GM18511 (cell line): ENCODE measurements at regions not wholly inside any gene's neighbourhood (a gene's known extent, or its start where the extent isn't known, plus 50 kb on each side); places are given as distances from the start of the nearest gene placed in this dataset.

Experiments
- ATAC-seq: cut with Tn5 transposase; IDR thresholded peaks from one replicate; pipeline ENCODE4 v1.9.1; 2021; ENCODE audit warnings: mild to moderate bottlenecking, moderate library complexity; ENCODE audit not compliant: unreplicated experiment

- no peak for ATAC-seq
Observed at GRCh38 chr15:62953021-62953420, 89.5 kb upstream of the TPM1 start.

GRCh38 chr15:62953496-62954045 lies 89.0 kb upstream of the TPM1 start:
- ATAC-seq = no peak

- no peak for ATAC-seq
Observed at GRCh38 chr15:62957130-62957529, 85.4 kb upstream of the TPM1 start.

GRCh38 chr15:62958528-62959363 lies 83.8 kb upstream of the TPM1 start:
- no peak for ATAC-seq

- no peak for ATAC-seq
Observed at GRCh38 chr15:62961134-62961533, 81.4 kb upstream of the TPM1 start.

- no peak for ATAC-seq
Observed at GRCh38 chr15:62962101-62962995, 80.2 kb upstream of the TPM1 start.

- ATAC-seq = no peak
Observed at GRCh38 chr15:62964251-62964650, 78.3 kb upstream of the TPM1 start.

GRCh38 chr15:62966294-62967078 lies 76.1 kb upstream of the TPM1 start:
- ATAC-seq = no peak

GRCh38 chr15:62968699-62969098 lies 73.8 kb upstream of the TPM1 start:
- ATAC-seq = no peak

GRCh38 chr15:62969442-62970089 lies 73.0 kb upstream of the TPM1 start:
- no peak for ATAC-seq

GRCh38 chr15:62972814-62973213 lies 69.7 kb upstream of the TPM1 start:
- ATAC-seq = no peak

- ATAC-seq = no peak
Observed at GRCh38 chr15:62975515-62975914, 67.0 kb upstream of the TPM1 start.

- no peak for ATAC-seq
Observed at GRCh38 chr15:62976301-62976881, 66.2 kb upstream of the TPM1 start.

GRCh38 chr15:62977952-62978811 lies 64.4 kb upstream of the TPM1 start:
- ATAC-seq = no peak

GRCh38 chr15:62979252-62979651 lies 63.3 kb upstream of the TPM1 start:
- ATAC-seq = no peak

GRCh38 chr15:62981071-62981470 lies 61.5 kb upstream of the TPM1 start:
- ATAC-seq = no peak

- ATAC-seq = no peak
Observed at GRCh38 chr15:62983956-62984355, 58.6 kb upstream of the TPM1 start.

- ATAC-seq = no peak
Observed at GRCh38 chr15:62985768-62986167, 56.8 kb upstream of the TPM1 start.

GRCh38 chr15:62986948-62987347 lies 55.6 kb upstream of the TPM1 start:
- ATAC-seq = no peak
